TTC549 (cell line): ENCODE measurements at regions not wholly inside any gene's neighbourhood (a gene's known extent, or its start where the extent isn't known, plus 50 kb on each side); places are given as distances from the start of the nearest gene placed in this dataset.
"Not testable (repeated sequence)": the region's sequence is repeated elsewhere in the genome, so short reads cannot be mapped to it uniquely, and the experiment has no call there.

ENCODE experiments used
- FAIRE-seq: peaks from 2 replicates; lab custom pipeline; 2012; peaks lifted over from hg19 to GRCh38; lab: Jason Lieb, UNC

GRCh38 chrX:37904833-37905232, 57.5 kb upstream of the DYNLT3 start:
- FAIRE-seq, result no peak

GRCh38 chrX:37905436-37906147, 58.2 kb upstream of the DYNLT3 start:
- FAIRE-seq, result no peak

- no peak for FAIRE-seq
Measured at GRCh38 chrX:37906357-37906756, 59.0 kb upstream of the DYNLT3 start.

- no peak for FAIRE-seq
Measured at GRCh38 chrX:37910186-37910585, 62.8 kb upstream of the DYNLT3 start.

GRCh38 chrX:37912304-37912703, 64.9 kb upstream of the DYNLT3 start:
- no peak for FAIRE-seq

GRCh38 chrX:37912777-37913176, 65.4 kb upstream of the DYNLT3 start:
- FAIRE-seq, result no peak

- no peak for FAIRE-seq
Measured at GRCh38 chrX:37918168-37918567, 70.8 kb upstream of the DYNLT3 start.

- FAIRE-seq, result no peak
Measured at GRCh38 chrX:37918703-37919102, 71.3 kb upstream of the DYNLT3 start.

GRCh38 chrX:37921758-37922157, 74.4 kb upstream of the DYNLT3 start:
- no peak for FAIRE-seq

GRCh38 chrX:37922928-37923327, 75.6 kb upstream of the DYNLT3 start:
- FAIRE-seq, result no peak

- not testable (repeated sequence) for FAIRE-seq
Measured at GRCh38 chrX:37925761-37926160, 78.4 kb upstream of the DYNLT3 start.

GRCh38 chrX:37926700-37927099, 79.3 kb upstream of the DYNLT3 start:
- FAIRE-seq, result peak; percentile 51

GRCh38 chrX:37942170-37942569, 64.2 kb upstream of the SYTL5 start:
- FAIRE-seq, result no peak

- no peak for FAIRE-seq
Measured at GRCh38 chrX:37943554-37944344, 62.6 kb upstream of the SYTL5 start.

GRCh38 chrX:37946197-37946596, 60.2 kb upstream of the SYTL5 start:
- FAIRE-seq, result no peak

GRCh38 chrX:37955273-37955672, 51.1 kb upstream of the SYTL5 start:
- FAIRE-seq, result no peak

GRCh38 chrX:37956223-37956622, 50.1 kb upstream of the SYTL5 start:
- FAIRE-seq, result no peak
